ENCODE measurements at regions not wholly inside any gene's neighbourhood (a gene's known extent, or its start where the extent isn't known, plus 50 kb on each side); places are given as distances from the start of the nearest gene placed in this dataset.

- TF ChIP-seq USF2 (CRISPR knock-in tag; IDR thresholded peaks at IDR 0.05) (no peak), ZNF416 (CRISPR knock-in tag; IDR thresholded peaks at IDR 0.05) (no peak), ZNF263 (CRISPR knock-in tag; IDR thresholded peaks at IDR 0.05; ENCODE audit: low read depth) (no peak), PREB (CRISPR knock-in tag; IDR thresholded peaks at IDR 0.05; ENCODE audit: borderline replicate concordance) (no peak), JAZF1 (CRISPR knock-in tag; IDR thresholded peaks at IDR 0.05) (no peak), FOXK1 (CRISPR knock-in tag; IDR thresholded peaks at IDR 0.05) (no peak)
These were observed 106.8 kb upstream of the B3GAT1 start (continued) for GRCh38 chr11:134518616-134519389.

- Mint-ChIP-seq H3K9me3 (no peaks in the 10 kb centered on the region), H3K4me3 (no peak overlapping the region), H3K27ac (no peak overlapping the region), H3K36me3 (no peaks in the 10 kb centered on the region), H3K4me1 (peaks cover 16% of the 10 kb centered on the region), H3K27me3 (ENCODE audit: low read depth) (no peaks in the 10 kb centered on the region)
- DNase-seq (ENCODE audit: low spot score) (peak; percentile 5), ATAC-seq (no peak)
- TF ChIP-seq IRF1 (CRISPR knock-in tag; IDR thresholded peaks at IDR 0.05) (no peak), ZNF425 (CRISPR knock-in tag; conservative IDR thresholded peaks at IDR 0.05) (no peak), ZNF263 (CRISPR knock-in tag; IDR thresholded peaks at IDR 0.05; ENCODE audit: low read depth) (no peak), PRDM15 (CRISPR knock-in tag; IDR thresholded peaks at IDR 0.05) (no peak)
- ChIA-PET CTCF (no interaction called here), POLR2A (interaction anchor here (0.6 kb wide), 1 partner anchor 29 kb away, joined by 3 read pairs; no protein-coding TSS in a partner anchor)
These were observed 105.7 kb upstream of the B3GAT1 start for GRCh38 chr11:134517621-134518293.

- CTCF ChIA-PET, result no interaction called here
- no peak overlapping the region for H3K4me3 Mint-ChIP-seq
These were observed 105.1 kb upstream of the B3GAT1 start for GRCh38 chr11:134517115-134517514.

More at GRCh38 chr11:134517115-134517514, 105.1 kb upstream of the B3GAT1 start:
- H3K4me1 Mint-ChIP-seq, result peaks cover 16% of the 10 kb centered on the region
- TF ChIP-seq TCF7 (CRISPR knock-in tag; IDR thresholded peaks at IDR 0.05; ENCODE audit: low read depth), result no peak
- DNase-seq (ENCODE audit: low spot score) (no peak), ATAC-seq (no peak)
- H3K36me3 Mint-ChIP-seq, result no peaks in the 10 kb centered on the region
- no peaks in the 10 kb centered on the region for H3K9me3 Mint-ChIP-seq
- POLR2A ChIA-PET, result no interaction called here
- no peaks in the 10 kb centered on the region for H3K27me3 Mint-ChIP-seq (ENCODE audit: low read depth)
- no peak overlapping the region for H3K27ac Mint-ChIP-seq

Measured in WTC11 (cell line).